GM21786 (cell line): ENCODE measurements at regions not wholly inside any gene's neighbourhood (a gene's known extent, or its start where the extent isn't known, plus 50 kb on each side); places are given as distances from the start of the nearest gene placed in this dataset.

ENCODE experiments used
- ATAC-seq: cut with Tn5 transposase; IDR thresholded peaks from one replicate; pipeline ENCODE4 v1.9.1; 2021; ENCODE audit not compliant: unreplicated experiment

GRCh38 chr2:150718280-150718679, 230.8 kb upstream of the RND3 start:
- ATAC-seq = no peak

GRCh38 chr2:150716186-150716585, 228.7 kb upstream of the RND3 start:
- no peak for ATAC-seq

GRCh38 chr2:150715501-150715900, 228.0 kb upstream of the RND3 start:
- ATAC-seq = no peak

GRCh38 chr2:150710916-150711315, 223.4 kb upstream of the RND3 start:
- ATAC-seq = no peak

- no peak for ATAC-seq
These were observed 222.6 kb upstream of the RND3 start for GRCh38 chr2:150710041-150710440.

GRCh38 chr2:150706561-150706960, 219.1 kb upstream of the RND3 start:
- ATAC-seq = no peak

GRCh38 chr2:150705767-150706166, 218.3 kb upstream of the RND3 start:
- no peak for ATAC-seq

- ATAC-seq = no peak
These were observed 217.9 kb upstream of the RND3 start for GRCh38 chr2:150705357-150705756.

- ATAC-seq = no peak
These were observed 215.3 kb upstream of the RND3 start for GRCh38 chr2:150702791-150703190.

- no peak for ATAC-seq
These were observed 213.5 kb upstream of the RND3 start for GRCh38 chr2:150700666-150701580.

GRCh38 chr2:150699218-150699617, 211.8 kb upstream of the RND3 start:
- ATAC-seq = no peak

GRCh38 chr2:150698016-150698661, 210.7 kb upstream of the RND3 start:
- no peak for ATAC-seq

GRCh38 chr2:150697596-150697995, 210.1 kb upstream of the RND3 start:
- no peak for ATAC-seq

- ATAC-seq = no peak
These were observed 208.1 kb upstream of the RND3 start for GRCh38 chr2:150695451-150696135.

- no peak for ATAC-seq
These were observed 206.1 kb upstream of the RND3 start for GRCh38 chr2:150693556-150693955.

GRCh38 chr2:150690870-150691269, 203.4 kb upstream of the RND3 start:
- no peak for ATAC-seq

GRCh38 chr2:150690261-150690660, 202.8 kb upstream of the RND3 start:
- ATAC-seq = no peak

GRCh38 chr2:150689590-150689989, 202.1 kb upstream of the RND3 start:
- ATAC-seq = no peak

- ATAC-seq = no peak
These were observed 200.5 kb upstream of the RND3 start for GRCh38 chr2:150688016-150688415.

GRCh38 chr2:150686391-150686790, 198.9 kb upstream of the RND3 start:
- ATAC-seq = no peak

GRCh38 chr2:150681120-150681804, 193.8 kb upstream of the RND3 start:
- ATAC-seq = no peak
